Heart left ventricle (tissue), 13 donors: ENCODE measurements at regions not wholly inside any gene's neighbourhood (a gene's known extent, or its start where the extent isn't known, plus 50 kb on each side); places are given as distances from the start of the nearest gene placed in this dataset.

Experiments
- CTCF ChIP-seq, 12 donors: fragments of 200-600 bp; sonication (generic) in 4 of 12; IDR thresholded peaks; one replicate each; pipeline versions ENCODE4 v1.5.0 to v1.8.0; 2018 to 2022; ENCODE audit warnings: antibody characterized with exemption in 12 of 12, mild to moderate bottlenecking in 5 of 12
- POLR2A ChIP-seq, 2 donors: fragments of 450-650 bp; IDR thresholded peaks; one replicate each; pipeline ENCODE4 v1.6.1; 2017; ENCODE audit warnings: antibody characterized with exemption in 2 of 2, mild to moderate bottlenecking in 2 of 2, moderate library complexity in 2 of 2
- donor health status: ischemic (EF 13 %, LVEDD 7.1; RV severe dilation, severe dysfunction).
- donor health status: DM: no; HTN: yes; CAD: no.
- donor health status: DM: no; HTN: no; CAD: no.
- donor health status: ischemic (EF 25% LVEDD 6.9; RV normal size, moderate dysfunction).
- donor health status: ischemic (EF 25% LVEDD 5.7; RV mildly dilated, moderate dysfunction).
- donor health status: ischemic (EF 35%, LVEDD 5.7; RV mildly dilated, moderate dysfunction).
- donor health status: nonischemic (EF 11% LVEDD 7.7; RV severe dilation, severe dysfunction).
- donor health status: DM: yes; HTN: yes; CAD: no.
- donor health status: PGD.
- donor health status: ischemic (EF 29% LVEDD 5.4; RV normal size, mild dysfunction).
- donor health status: nonischemic (EF 23%, LVEDD 6.1; RV moderate dilation, normal function).

GRCh38 chr4:134780244-134780643 is 578.7 kb upstream of the PABPC4L start:
- no peak for TF ChIP-seq CTCF (IDR thresholded peaks at IDR 0.05)
- no peak for TF ChIP-seq POLR2A (IDR thresholded peaks at IDR 0.05)
